Transverse colon (tissue), 4 donors: ENCODE measurements at regions not wholly inside any gene's neighbourhood (a gene's known extent, or its start where the extent isn't known, plus 50 kb on each side); places are given as distances from the start of the nearest gene placed in this dataset.

Experiments used
- POLR2A ChIP-seq: fragments of 450-650 bp; IDR thresholded peaks from one replicate; pipeline ENCODE4 v1.6.1; 2016; ENCODE audit warnings: antibody characterized with exemption, mild to moderate bottlenecking, moderate library complexity
- POLR2AphosphoS5 ChIP-seq, 3 donors: sonication (generic); formaldehyde crosslinking; IDR thresholded peaks; one replicate each; pipeline ENCODE4 v1.6.1; 2016; ENCODE audit warnings: antibody characterized with exemption in 3 of 3
- TF ChIP-seq, protein P1 (sequence below), 5 experiments: fragments of 200-600 bp in 3 of 5; fragments of 450-650 bp in 2 of 5; sonication (generic) in 3 of 5; IDR thresholded peaks; 1 replicate in 2 of 5; 2 replicates in 3 of 5; pipeline ENCODE4 v1.5.1; 2016 to 2017; ENCODE audit warnings: antibody characterized with exemption in 5 of 5, inconsistent platforms in 3 of 5, mild to moderate bottlenecking in 2 of 5, moderate library complexity in 1 of 5

DNA sequence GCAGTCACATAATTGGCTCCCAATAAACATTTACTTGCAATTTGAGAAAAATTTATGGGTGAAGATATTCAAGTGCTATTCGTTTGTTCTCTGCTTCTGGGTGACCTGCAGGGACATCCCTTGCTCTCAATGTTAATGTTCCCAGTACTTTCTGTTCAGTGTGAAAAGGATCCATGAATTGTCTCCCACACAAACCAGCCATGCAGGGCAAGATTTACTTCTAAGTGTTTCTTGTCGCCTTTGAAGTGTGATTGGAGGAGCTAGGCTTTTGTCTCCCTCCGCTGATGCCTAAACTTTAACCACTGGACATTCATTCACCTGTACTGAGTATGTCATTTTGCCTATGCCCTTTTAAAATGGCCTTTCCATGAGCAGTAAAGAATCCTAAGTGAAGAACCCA lies 66.4 kb upstream of the ADA2 start:
- TF ChIP-seq POLR2A = no peak
- TF ChIP-seq, protein P1, sequence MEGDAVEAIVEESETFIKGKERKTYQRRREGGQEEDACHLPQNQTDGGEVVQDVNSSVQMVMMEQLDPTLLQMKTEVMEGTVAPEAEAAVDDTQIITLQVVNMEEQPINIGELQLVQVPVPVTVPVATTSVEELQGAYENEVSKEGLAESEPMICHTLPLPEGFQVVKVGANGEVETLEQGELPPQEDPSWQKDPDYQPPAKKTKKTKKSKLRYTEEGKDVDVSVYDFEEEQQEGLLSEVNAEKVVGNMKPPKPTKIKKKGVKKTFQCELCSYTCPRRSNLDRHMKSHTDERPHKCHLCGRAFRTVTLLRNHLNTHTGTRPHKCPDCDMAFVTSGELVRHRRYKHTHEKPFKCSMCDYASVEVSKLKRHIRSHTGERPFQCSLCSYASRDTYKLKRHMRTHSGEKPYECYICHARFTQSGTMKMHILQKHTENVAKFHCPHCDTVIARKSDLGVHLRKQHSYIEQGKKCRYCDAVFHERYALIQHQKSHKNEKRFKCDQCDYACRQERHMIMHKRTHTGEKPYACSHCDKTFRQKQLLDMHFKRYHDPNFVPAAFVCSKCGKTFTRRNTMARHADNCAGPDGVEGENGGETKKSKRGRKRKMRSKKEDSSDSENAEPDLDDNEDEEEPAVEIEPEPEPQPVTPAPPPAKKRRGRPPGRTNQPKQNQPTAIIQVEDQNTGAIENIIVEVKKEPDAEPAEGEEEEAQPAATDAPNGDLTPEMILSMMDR (IDR thresholded peaks at IDR 0.05) = no peak
- no peak for TF ChIP-seq POLR2AphosphoS5 (IDR thresholded peaks at IDR 0.05)
